ENCODE measurements at regions not wholly inside any gene's neighbourhood (a gene's known extent, or its start where the extent isn't known, plus 50 kb on each side); places are given as distances from the start of the nearest gene placed in this dataset.

GRCh38 chr6:74840953-74841352 lies 364.9 kb downstream of the COL12A1 start:
- Histone ChIP-seq H4K20me1 (ENCODE audit: insufficient read depth) (no peaks in the 10 kb centered on the region), H3K4me3 (ENCODE audit: low read length) (no peak overlapping the region), H3K36me3 (ENCODE audit: insufficient read depth, low read length) (no peaks in the 10 kb centered on the region), H3K27me3 (ENCODE audit: insufficient read depth, low read depth, low read length) (no peaks in the 10 kb centered on the region), H3K9me2 (ENCODE audit: insufficient read depth, low read length) (no peaks in the 10 kb centered on the region), H3K9ac (ENCODE audit: low read length) (no peak overlapping the region), H3K79me2 (replicated peaks; ENCODE audit: insufficient read depth, low read length) (no peaks in the 10 kb centered on the region), H3K4me2 (ENCODE audit: low read length) (no peak overlapping the region), H3K27ac (ENCODE audit: low read length) (no peak overlapping the region), H3K9me3 (ENCODE audit: low read length) (no peaks in the 10 kb centered on the region), H3F3A (ENCODE audit: insufficient read depth, low read length, poor library complexity, severe bottlenecking) (no peaks in the 10 kb centered on the region), H2AFZ (ENCODE audit: low read depth, low read length) (no peak overlapping the region)
- TF ChIP-seq POLR2AphosphoS5 (IDR thresholded peaks at IDR 0.05): no peak
- TF ChIP-seq CTCF (IDR thresholded peaks at IDR 0.05; ENCODE audit: poor library complexity, severe bottlenecking): no peak
- no peak for TF ChIP-seq EP300 (conservative IDR thresholded peaks at IDR 0.05; ENCODE audit: poor library complexity, severe bottlenecking)
- TF ChIP-seq SMC3 (conservative IDR thresholded peaks at IDR 0.05; ENCODE audit: poor library complexity): no peak
- no peak for TF ChIP-seq RAD21 (conservative IDR thresholded peaks at IDR 0.05)
- no peak for TF ChIP-seq MXI1 (conservative IDR thresholded peaks at IDR 0.05; ENCODE audit: poor library complexity, severe bottlenecking)
- TF ChIP-seq TAF1 (IDR thresholded peaks at IDR 0.05; ENCODE audit: low read depth): no peak
- no peak for TF ChIP-seq REST (IDR thresholded peaks at IDR 0.05; ENCODE audit: borderline replicate concordance)
- TF ChIP-seq EZH2 (IDR thresholded peaks at IDR 0.05; ENCODE audit: borderline replicate concordance, insufficient read depth, low read length, poor library complexity, severe bottlenecking): no peak

GRCh38 chr6:74834967-74835366 lies 370.9 kb downstream of the COL12A1 start:
- H3K27ac ChIP-seq (ENCODE audit: low read length): no peak overlapping the region
- H2AFZ ChIP-seq (ENCODE audit: low read depth, low read length): no peak overlapping the region
- no peaks in the 10 kb centered on the region for H4K20me1 ChIP-seq (ENCODE audit: insufficient read depth)
- H3K4me2 ChIP-seq (ENCODE audit: low read length): no peak overlapping the region
- no peaks in the 10 kb centered on the region for H3F3A ChIP-seq (ENCODE audit: insufficient read depth, low read length, poor library complexity, severe bottlenecking)
- H3K79me2 ChIP-seq (replicated peaks; ENCODE audit: insufficient read depth, low read length): no peaks in the 10 kb centered on the region
- H3K27me3 ChIP-seq (ENCODE audit: insufficient read depth, low read depth, low read length): no peaks in the 10 kb centered on the region
- no peaks in the 10 kb centered on the region for H3K36me3 ChIP-seq (ENCODE audit: insufficient read depth, low read length)
- no peak overlapping the region for H3K9ac ChIP-seq (ENCODE audit: low read length)
- H3K9me2 ChIP-seq (ENCODE audit: insufficient read depth, low read length): no peaks in the 10 kb centered on the region
- no peaks in the 10 kb centered on the region for H3K9me3 ChIP-seq (ENCODE audit: low read length)
- TF ChIP-seq EZH2 (IDR thresholded peaks at IDR 0.05; ENCODE audit: borderline replicate concordance, insufficient read depth, low read length, poor library complexity, severe bottlenecking) (no peak), REST (IDR thresholded peaks at IDR 0.05; ENCODE audit: borderline replicate concordance) (no peak), RAD21 (conservative IDR thresholded peaks at IDR 0.05) (no peak), MXI1 (conservative IDR thresholded peaks at IDR 0.05; ENCODE audit: poor library complexity, severe bottlenecking) (no peak)
- no peak overlapping the region for H3K4me3 ChIP-seq (ENCODE audit: low read length)

Measured in neural cell (in vitro differentiated cells).